ENCODE measurements at regions not wholly inside any gene's neighbourhood (a gene's known extent, or its start where the extent isn't known, plus 50 kb on each side); places are given as distances from the start of the nearest gene placed in this dataset.
A peak's percentile ranks its signal among the peaks of the same experiment; 100 is the strongest.

DNA sequence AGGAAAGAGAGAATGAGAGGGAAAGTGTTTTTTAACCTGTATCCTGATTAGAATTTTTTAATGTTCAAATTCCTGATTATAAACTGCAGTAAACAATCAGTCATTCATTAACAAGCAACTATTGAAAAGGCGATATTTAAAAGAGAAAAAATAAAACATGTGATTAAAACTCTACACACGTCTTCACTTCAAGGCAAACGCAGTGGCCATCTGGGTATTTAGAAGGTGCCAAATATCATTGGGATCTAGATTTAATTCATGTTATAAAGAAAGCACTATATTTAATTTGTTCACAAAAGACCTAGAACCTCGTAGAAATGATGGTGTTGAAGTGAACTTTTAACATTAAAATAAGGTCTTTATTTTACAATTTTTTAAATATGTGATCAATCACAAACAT lies 189.4 kb upstream of the KLF14 start:
- Mint-ChIP-seq H3K4me1 (peaks cover 39% of the 10 kb centered on the region), H3K9me3 (peaks cover 0 to 4% (median 0%) of the 10 kb centered on the region in 7 donors), H3K36me3 (peaks cover 24 to 43% of the 10 kb centered on the region in 2 donors), H3K27me3 (ENCODE audit: low read depth in 3 of 3) (peaks cover 0 to 4% (median 0%) of the 10 kb centered on the region in 3 donors), H3K27ac (peak overlapping the region in 2 of 7 donors; percentile 23 to 48), H3K4me3 (no peak overlapping the region)
- H3K36me3 ChIP-seq (replicated peaks in 1 of 2; ENCODE audit: control insufficient read depth in 1 of 2, insufficient read depth in 2 of 2, low read length in 2 of 2), result peaks cover 4 to 9% of the 10 kb centered on the region in 2 donors
- H3K27ac ChIP-seq (ENCODE audit: low read depth in 1 of 2, low read length in 2 of 2), result no peak overlapping the region
- H3K79me2 ChIP-seq (ENCODE audit: insufficient read depth, low read length), result peaks cover 10% of the 10 kb centered on the region
- H3K4me3 ChIP-seq (replicated peaks in 1 of 3; ENCODE audit: low read depth in 2 of 3, low read length in 3 of 3), result no peak overlapping the region
- intact Hi-C loops (cut with micrococcal nuclease), result no loop called here
- TF ChIP-seq, protein P1, sequence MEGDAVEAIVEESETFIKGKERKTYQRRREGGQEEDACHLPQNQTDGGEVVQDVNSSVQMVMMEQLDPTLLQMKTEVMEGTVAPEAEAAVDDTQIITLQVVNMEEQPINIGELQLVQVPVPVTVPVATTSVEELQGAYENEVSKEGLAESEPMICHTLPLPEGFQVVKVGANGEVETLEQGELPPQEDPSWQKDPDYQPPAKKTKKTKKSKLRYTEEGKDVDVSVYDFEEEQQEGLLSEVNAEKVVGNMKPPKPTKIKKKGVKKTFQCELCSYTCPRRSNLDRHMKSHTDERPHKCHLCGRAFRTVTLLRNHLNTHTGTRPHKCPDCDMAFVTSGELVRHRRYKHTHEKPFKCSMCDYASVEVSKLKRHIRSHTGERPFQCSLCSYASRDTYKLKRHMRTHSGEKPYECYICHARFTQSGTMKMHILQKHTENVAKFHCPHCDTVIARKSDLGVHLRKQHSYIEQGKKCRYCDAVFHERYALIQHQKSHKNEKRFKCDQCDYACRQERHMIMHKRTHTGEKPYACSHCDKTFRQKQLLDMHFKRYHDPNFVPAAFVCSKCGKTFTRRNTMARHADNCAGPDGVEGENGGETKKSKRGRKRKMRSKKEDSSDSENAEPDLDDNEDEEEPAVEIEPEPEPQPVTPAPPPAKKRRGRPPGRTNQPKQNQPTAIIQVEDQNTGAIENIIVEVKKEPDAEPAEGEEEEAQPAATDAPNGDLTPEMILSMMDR (IDR thresholded peaks at IDR 0.05), result no peak
- H3K4me1 ChIP-seq (ENCODE audit: control insufficient read depth in 1 of 2, insufficient read depth in 2 of 2, low read length in 2 of 2), result peaks cover 26 to 30% of the 10 kb centered on the region in 2 donors
- H3K9me3 ChIP-seq (replicated peaks in 1 of 2; ENCODE audit: control insufficient read depth in 1 of 2, insufficient read depth in 1 of 2, low read length in 2 of 2), result no peaks in the 10 kb centered on the region
- H4K20me1 ChIP-seq (ENCODE audit: insufficient read depth, low read length), result peaks cover 7% of the 10 kb centered on the region
- WGBS (ENCODE audit: insufficient coverage), result no CpG with 5 or more reads among the region's 4 CpGs
- H3K9ac ChIP-seq (ENCODE audit: insufficient read depth, low read length, poor library complexity, severe bottlenecking), result no peak overlapping the region
- H3K27me3 ChIP-seq (ENCODE audit: control insufficient read depth in 2 of 2, insufficient read depth in 2 of 2, low read length in 2 of 2), result no peaks in the 10 kb centered on the region
- no peak overlapping the region for H3K4me2 ChIP-seq (replicated peaks; ENCODE audit: extremely low read depth, low read length, poor library complexity, severe bottlenecking)
- DNase-seq, result no peak
- no peak overlapping the region for H2AFZ ChIP-seq (ENCODE audit: insufficient read depth, low read depth, low read length, poor library complexity, severe bottlenecking)

DNA sequence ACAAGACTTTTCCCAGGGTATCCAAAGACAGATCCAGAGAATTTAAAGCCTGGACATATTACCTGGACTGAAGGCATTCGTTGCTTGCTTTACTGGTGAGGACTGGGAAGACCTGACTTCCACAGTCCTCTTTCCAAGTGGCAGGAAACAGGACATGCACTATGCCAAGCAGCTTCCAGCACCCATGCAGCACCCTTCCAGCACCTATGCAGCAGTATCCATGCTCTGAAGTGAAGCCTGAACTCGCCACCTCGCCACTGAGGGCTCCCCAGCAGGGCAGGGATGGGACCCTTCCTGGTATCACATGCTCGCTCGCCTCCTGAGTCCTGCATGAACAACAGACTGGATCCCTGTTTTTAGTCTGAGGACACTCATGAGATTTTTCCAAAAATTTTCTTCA lies 189.9 kb upstream of the KLF14 start:
- peaks cover 22 to 38% of the 10 kb centered on the region in 2 donors for H3K36me3 Mint-ChIP-seq
- H3K4me3 Mint-ChIP-seq, result no peak overlapping the region
- WGBS (ENCODE audit: insufficient coverage), result 100% methylated on average over 5 of the region's 5 CpGs
- peaks cover 0 to 4% (median 0%) of the 10 kb centered on the region in 7 donors for H3K9me3 Mint-ChIP-seq
- H3K9ac ChIP-seq (ENCODE audit: insufficient read depth, low read length, poor library complexity, severe bottlenecking), result no peak overlapping the region
- no peak for DNase-seq
- peaks cover 43% of the 10 kb centered on the region for H3K4me1 Mint-ChIP-seq
- peaks cover 7% of the 10 kb centered on the region for H4K20me1 ChIP-seq (ENCODE audit: insufficient read depth, low read length)
- TF ChIP-seq, protein P1 (IDR thresholded peaks at IDR 0.05), result no peak
- H3K27me3 ChIP-seq (ENCODE audit: control insufficient read depth in 2 of 2, insufficient read depth in 2 of 2, low read length in 2 of 2), result no peaks in the 10 kb centered on the region
- intact Hi-C loops (cut with micrococcal nuclease), result no loop called here
- H3K4me3 ChIP-seq (replicated peaks in 1 of 3; ENCODE audit: low read depth in 2 of 3, low read length in 3 of 3), result no peak overlapping the region
- no peaks in the 10 kb centered on the region for H3K9me3 ChIP-seq (replicated peaks in 1 of 2; ENCODE audit: control insufficient read depth in 1 of 2, insufficient read depth in 1 of 2, low read length in 2 of 2)
- peaks cover 10% of the 10 kb centered on the region for H3K79me2 ChIP-seq (ENCODE audit: insufficient read depth, low read length)
- H3K4me2 ChIP-seq (replicated peaks; ENCODE audit: extremely low read depth, low read length, poor library complexity, severe bottlenecking), result no peak overlapping the region
- peak overlapping the region in 2 of 7 donors; percentile 12 to 57 for H3K27ac Mint-ChIP-seq
- H3K27ac ChIP-seq (ENCODE audit: low read depth in 1 of 2, low read length in 2 of 2), result no peak overlapping the region
- H3K4me1 ChIP-seq (ENCODE audit: control insufficient read depth in 1 of 2, insufficient read depth in 2 of 2, low read length in 2 of 2), result peaks cover 26 to 36% of the 10 kb centered on the region in 2 donors
- peaks cover 4 to 9% of the 10 kb centered on the region in 2 donors for H3K36me3 ChIP-seq (replicated peaks in 1 of 2; ENCODE audit: control insufficient read depth in 1 of 2, insufficient read depth in 2 of 2, low read length in 2 of 2)
- H2AFZ ChIP-seq (ENCODE audit: insufficient read depth, low read depth, low read length, poor library complexity, severe bottlenecking), result no peak overlapping the region
- H3K27me3 Mint-ChIP-seq (ENCODE audit: low read depth in 3 of 3), result peaks cover 0 to 4% (median 0%) of the 10 kb centered on the region in 3 donors

Data from CD14-positive monocyte (primary cell).